Karpas-422 (cell line): ENCODE measurements at regions not wholly inside any gene's neighbourhood (a gene's known extent, or its start where the extent isn't known, plus 50 kb on each side); places are given as distances from the start of the nearest gene placed in this dataset.

Experiments
- DNase-seq: peaks from one replicate; pipeline ENCODE4 v3.0.0-alpha.2; 2015
- H2AFZ ChIP-seq: fragments of 200-600 bp; sonication (generic); 2 replicates; pipeline ENCODE4 v1.6.1; 2014; ENCODE audit warnings: antibody characterized with exemption, low read length, mixed read lengths
- H3K27ac ChIP-seq: fragments of 200-600 bp; sonication (generic); 2 replicates; pipeline ENCODE4 v1.5.1; 2014; ENCODE audit warnings: mild to moderate bottlenecking, low read length, moderate library complexity
- H3K27me3 ChIP-seq: fragments of 200-600 bp; sonication (generic); 2 replicates; pipeline ENCODE4 v1.6.1; 2014; ENCODE audit warnings: low read length, mixed read lengths
- H3K36me3 ChIP-seq: fragments of 200-600 bp; sonication (generic); 2 replicates; pipeline ENCODE4 v1.6.1; 2014; ENCODE audit warnings: low read length, mixed read lengths; ENCODE audit not compliant: insufficient read depth
- H3K4me1 ChIP-seq: fragments of 200-600 bp; sonication (generic); 2 replicates; pipeline ENCODE4 v1.6.1; 2014; ENCODE audit warnings: mild to moderate bottlenecking, low read length, mixed read lengths
- H3K4me2 ChIP-seq: fragments of 200-600 bp; sonication (generic); 2 replicates; pipeline ENCODE4 v1.6.1; 2014; ENCODE audit warnings: low read length, low read depth, mild to moderate bottlenecking; ENCODE audit not compliant: poor library complexity, severe bottlenecking
- H3K4me3 ChIP-seq: fragments of 200-600 bp; sonication (generic); 2 replicates; pipeline ENCODE4 v1.5.1; 2014; ENCODE audit warnings: mild to moderate bottlenecking, antibody characterized with exemption, low read length, mixed read lengths
- H3K79me2 ChIP-seq: fragments of 200-600 bp; sonication (generic); 2 replicates; pipeline ENCODE4 v1.6.1; 2014; ENCODE audit warnings: mild to moderate bottlenecking, low read length, mixed read lengths
- H3K9ac ChIP-seq: fragments of 200-600 bp; sonication (generic); 2 replicates; pipeline ENCODE4 v1.6.0; 2014; ENCODE audit warnings: low read length
- H3K9me2 ChIP-seq: fragments of 200-600 bp; sonication (generic), shearing (Covaris generic); replicated peaks from 2 replicates; pipeline ENCODE4 v1.6.0; 2014; ENCODE audit warnings: mild to moderate bottlenecking, low read length, moderate library complexity; ENCODE audit not compliant: insufficient read depth
- H3K9me3 ChIP-seq: fragments of 300-700, 200-600 bp; sonication (generic); 2 replicates; pipeline ENCODE4 v1.6.1; 2014; ENCODE audit warnings: low read length, mixed read lengths
- H4K20me1 ChIP-seq: fragments of 200-600 bp; sonication (generic); 2 replicates; pipeline ENCODE4 v1.6.1; 2014; ENCODE audit warnings: mild to moderate bottlenecking, antibody characterized with exemption, low read length, low read depth; ENCODE audit not compliant: insufficient read depth

- no peak overlapping the region for H3K27ac ChIP-seq
- no peaks in the 10 kb centered on the region for H3K9me3 ChIP-seq
- no peak overlapping the region for H2AFZ ChIP-seq
- no peak for DNase-seq
- no peak overlapping the region for H3K9ac ChIP-seq
- no peaks in the 10 kb centered on the region for H3K27me3 ChIP-seq
- no peaks in the 10 kb centered on the region for H3K36me3 ChIP-seq
- H3K79me2 ChIP-seq, result no peaks in the 10 kb centered on the region
- H3K4me3 ChIP-seq, result no peak overlapping the region
- H3K4me1 ChIP-seq, result no peaks in the 10 kb centered on the region
- H4K20me1 ChIP-seq, result no peaks in the 10 kb centered on the region
- H3K4me2 ChIP-seq, result no peak overlapping the region
- no peaks in the 10 kb centered on the region for H3K9me2 ChIP-seq
These were observed 333.2 kb downstream of the DHX35 start for GRCh38 chr20:39295301-39295700.

GRCh38 chr20:39294137-39294725 lies 332.1 kb downstream of the DHX35 start:
- Histone ChIP-seq H3K9me3 (no peaks in the 10 kb centered on the region), H3K9me2 (no peaks in the 10 kb centered on the region), H3K4me2 (no peak overlapping the region), H2AFZ (no peak overlapping the region), H3K27me3 (no peaks in the 10 kb centered on the region), H4K20me1 (no peaks in the 10 kb centered on the region), H3K9ac (no peak overlapping the region), H3K4me3 (no peak overlapping the region), H3K27ac (no peak overlapping the region), H3K4me1 (no peaks in the 10 kb centered on the region), H3K79me2 (no peaks in the 10 kb centered on the region), H3K36me3 (no peaks in the 10 kb centered on the region)
- DNase-seq, result no peak

- no peak overlapping the region for H3K4me2 ChIP-seq
- no peak overlapping the region for H3K9ac ChIP-seq
- H2AFZ ChIP-seq, result no peak overlapping the region
- no peaks in the 10 kb centered on the region for H3K4me1 ChIP-seq
- no peaks in the 10 kb centered on the region for H3K9me3 ChIP-seq
- H3K27ac ChIP-seq, result no peak overlapping the region
- DNase-seq, result no peak
- no peaks in the 10 kb centered on the region for H3K79me2 ChIP-seq
- no peaks in the 10 kb centered on the region for H3K27me3 ChIP-seq
- no peaks in the 10 kb centered on the region for H3K9me2 ChIP-seq
- H3K36me3 ChIP-seq, result no peaks in the 10 kb centered on the region
- no peak overlapping the region for H3K4me3 ChIP-seq
- no peaks in the 10 kb centered on the region for H4K20me1 ChIP-seq
These were observed 330.1 kb downstream of the DHX35 start for GRCh38 chr20:39292193-39292736.

- H3K27ac ChIP-seq, result no peak overlapping the region
- no peaks in the 10 kb centered on the region for H3K9me3 ChIP-seq
- no peak overlapping the region for H3K4me2 ChIP-seq
- H3K27me3 ChIP-seq, result no peaks in the 10 kb centered on the region
- no peak overlapping the region for H2AFZ ChIP-seq
- H3K9me2 ChIP-seq, result no peaks in the 10 kb centered on the region
- no peaks in the 10 kb centered on the region for H3K36me3 ChIP-seq
- no peaks in the 10 kb centered on the region for H3K79me2 ChIP-seq
- H4K20me1 ChIP-seq, result no peaks in the 10 kb centered on the region
- no peaks in the 10 kb centered on the region for H3K4me1 ChIP-seq
- no peak overlapping the region for H3K4me3 ChIP-seq
- DNase-seq, result no peak
- H3K9ac ChIP-seq, result no peak overlapping the region
These were observed 329.2 kb downstream of the DHX35 start for GRCh38 chr20:39291301-39291700.

DNA sequence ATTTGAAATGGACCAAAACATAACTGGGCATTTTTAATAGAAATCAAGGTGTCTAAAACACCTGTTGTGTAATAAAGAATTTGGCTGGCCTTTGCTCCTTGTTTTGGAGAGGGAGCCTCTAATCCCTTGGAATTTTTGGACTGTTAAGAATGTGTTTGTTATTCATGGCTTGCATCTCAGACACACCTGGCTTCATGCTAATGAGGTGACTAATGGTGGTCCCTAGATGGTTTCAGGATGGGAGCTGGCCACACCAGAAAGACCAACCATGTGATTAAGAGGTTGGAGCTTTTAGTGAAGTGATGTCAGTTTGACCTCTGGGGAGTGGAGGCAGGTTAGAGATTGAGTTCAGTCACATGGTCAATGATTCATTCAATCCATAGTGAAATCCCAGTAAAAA lies 328.4 kb downstream of the DHX35 start:
- no peak overlapping the region for H2AFZ ChIP-seq
- no peaks in the 10 kb centered on the region for H3K9me2 ChIP-seq
- no peaks in the 10 kb centered on the region for H3K79me2 ChIP-seq
- H3K4me3 ChIP-seq, result no peak overlapping the region
- no peaks in the 10 kb centered on the region for H3K4me1 ChIP-seq
- H3K9me3 ChIP-seq, result no peaks in the 10 kb centered on the region
- H3K9ac ChIP-seq, result no peak overlapping the region
- H3K36me3 ChIP-seq, result no peaks in the 10 kb centered on the region
- H3K4me2 ChIP-seq, result no peak overlapping the region
- H3K27me3 ChIP-seq, result no peaks in the 10 kb centered on the region
- no peak overlapping the region for H3K27ac ChIP-seq
- no peak for DNase-seq
- H4K20me1 ChIP-seq, result no peaks in the 10 kb centered on the region

DNA sequence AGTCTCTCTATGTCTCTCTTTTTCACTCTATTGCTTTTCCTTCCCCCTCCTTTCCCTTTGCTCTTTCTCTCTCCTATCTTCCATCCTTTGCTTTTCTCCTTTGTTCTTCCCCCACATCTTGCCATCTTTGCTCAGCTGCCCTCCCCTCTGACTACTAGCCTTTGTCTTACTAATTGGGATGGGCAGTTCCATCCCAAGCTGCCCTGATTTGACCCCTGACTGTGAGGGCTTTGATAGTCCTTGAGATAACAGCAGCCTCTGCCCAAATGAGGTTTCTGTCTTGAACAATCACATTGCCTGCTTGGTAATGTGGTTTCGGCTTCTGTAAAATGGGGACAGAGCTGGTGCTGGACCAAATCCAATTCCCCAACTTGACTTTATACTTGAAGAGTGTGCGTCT lies 327.7 kb downstream of the DHX35 start:
- Histone ChIP-seq H2AFZ (no peak overlapping the region), H3K9me3 (no peaks in the 10 kb centered on the region), H3K4me3 (no peak overlapping the region), H3K9ac (no peak overlapping the region), H3K4me1 (no peaks in the 10 kb centered on the region), H3K4me2 (no peak overlapping the region), H3K9me2 (no peaks in the 10 kb centered on the region), H3K27ac (no peak overlapping the region), H4K20me1 (no peaks in the 10 kb centered on the region), H3K27me3 (no peaks in the 10 kb centered on the region), H3K79me2 (no peaks in the 10 kb centered on the region), H3K36me3 (no peaks in the 10 kb centered on the region)
- DNase-seq, result no peak

GRCh38 chr20:39289316-39289715 lies 327.2 kb downstream of the DHX35 start:
- peak; percentile 81 for DNase-seq
- no peaks in the 10 kb centered on the region for H3K27me3 ChIP-seq

DNA sequence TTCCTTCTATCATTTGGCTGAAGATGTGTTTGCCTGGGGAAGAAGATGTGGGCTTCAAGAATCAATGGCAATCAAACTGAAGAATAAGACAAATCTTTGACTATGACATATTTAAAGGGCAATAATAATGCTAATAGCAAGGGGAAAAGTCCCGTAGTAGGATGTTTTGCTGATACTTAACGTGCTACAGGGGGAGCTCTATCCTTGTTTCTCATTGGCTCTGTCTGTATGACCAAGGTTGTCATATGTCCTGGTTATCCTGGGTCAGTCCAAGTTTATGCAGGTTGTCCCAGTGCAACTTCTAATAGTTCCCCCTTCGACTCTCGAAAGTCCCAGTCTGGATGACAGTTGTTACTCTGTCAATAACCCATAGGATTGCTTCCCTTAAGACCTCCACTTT lies 321.3 kb downstream of the DHX35 start:
- Histone ChIP-seq H4K20me1 (no peaks in the 10 kb centered on the region), H3K27me3 (no peaks in the 10 kb centered on the region), H3K36me3 (no peaks in the 10 kb centered on the region), H3K4me3 (no peak overlapping the region), H3K9me2 (no peaks in the 10 kb centered on the region), H3K4me2 (no peak overlapping the region), H3K4me1 (no peaks in the 10 kb centered on the region), H3K9me3 (no peaks in the 10 kb centered on the region), H3K27ac (no peak overlapping the region), H2AFZ (no peak overlapping the region), H3K79me2 (no peaks in the 10 kb centered on the region), H3K9ac (no peak overlapping the region)
- DNase-seq, result no peak

More at GRCh38 chr20:39289316-39289715, 327.2 kb downstream of the DHX35 start:
- H3K4me2 ChIP-seq, result no peak overlapping the region
- no peak overlapping the region for H3K4me3 ChIP-seq
- H3K79me2 ChIP-seq, result no peaks in the 10 kb centered on the region
- no peaks in the 10 kb centered on the region for H3K4me1 ChIP-seq
- H4K20me1 ChIP-seq, result no peaks in the 10 kb centered on the region
- no peak overlapping the region for H3K9ac ChIP-seq
- H3K9me3 ChIP-seq, result no peaks in the 10 kb centered on the region
- H3K36me3 ChIP-seq, result no peaks in the 10 kb centered on the region
- H2AFZ ChIP-seq, result no peak overlapping the region
- no peaks in the 10 kb centered on the region for H3K9me2 ChIP-seq
- H3K27ac ChIP-seq, result no peak overlapping the region
